Gastroesophageal sphincter (tissue), 4 donors: ENCODE measurements at regions not wholly inside any gene's neighbourhood (a gene's known extent, or its start where the extent isn't known, plus 50 kb on each side); places are given as distances from the start of the nearest gene placed in this dataset.

ENCODE experiments used
- ATAC-seq: fragments of 150-250 bp; one replicate; pipeline ENCODE4 v1.9.1; 2016; ENCODE audit warnings: mild to moderate bottlenecking, moderate library complexity
- H3K27ac ChIP-seq, 4 donors: fragments of 200-600 bp; sonication (generic) in 3 of 4; 1 replicate in 3 of 4; 2 replicates in 1 of 4; pipeline ENCODE4 v1.5.1; 2016 to 2019
- H3K27me3 ChIP-seq: fragments of 200-600 bp; sonication (generic); one replicate; pipeline ENCODE4 v1.5.1; 2019
- H3K36me3 ChIP-seq, 2 donors: fragments of 200-600 bp; sonication (generic); one replicate each; pipeline ENCODE4 v1.5.1; 2019; ENCODE audit warnings: control low read depth in 1 of 2
- H3K4me1 ChIP-seq, 3 donors: fragments of 200-600 bp; sonication (generic); 1 replicate in 2 of 3; 2 replicates in 1 of 3; pipeline ENCODE4 v1.5.1; 2016 to 2019; ENCODE audit warnings: control low read depth in 2 of 3
- H3K4me3 ChIP-seq, 2 donors: fragments of 200-600 bp; sonication (generic); one replicate each; pipeline ENCODE4 v1.5.1; 2019; ENCODE audit warnings: mild to moderate bottlenecking in 1 of 2, moderate library complexity in 1 of 2
- H3K9me3 ChIP-seq, 3 donors: fragments of 200-600 bp; sonication (generic); one replicate each; pipeline ENCODE4 v1.5.1; 2017 to 2019; ENCODE audit warnings: control low read depth in 2 of 3
- CTCF ChIP-seq, 4 experiments: fragments of 200-600 bp in 2 of 4; fragments of 450-650 bp in 2 of 4; sonication (generic) in 1 of 4; IDR thresholded peaks; one replicate each; pipeline ENCODE4 v1.5.1; 2017 to 2019; ENCODE audit warnings: antibody characterized with exemption in 4 of 4, mild to moderate bottlenecking in 2 of 4, moderate library complexity in 2 of 4
- EP300 ChIP-seq: sonication (generic); formaldehyde crosslinking; IDR thresholded peaks from one replicate; pipeline ENCODE4 v1.6.1; 2017; ENCODE audit warnings: antibody characterized with exemption, mild to moderate bottlenecking
- POLR2A ChIP-seq, 2 donors: fragments of 450-650 bp; IDR thresholded peaks; one replicate each; pipeline ENCODE4 v1.6.1; 2017; ENCODE audit warnings: antibody characterized with exemption in 2 of 2, mild to moderate bottlenecking in 2 of 2, moderate library complexity in 1 of 2
- POLR2AphosphoS5 ChIP-seq: sonication (generic); formaldehyde crosslinking; IDR thresholded peaks from one replicate; pipeline ENCODE4 v1.6.1; 2017; ENCODE audit warnings: antibody characterized with exemption
- WGBS, 2 donors: methylation state at CpG; one replicate each; pipeline ENCODE4 v1.1.5; 2018; ENCODE audit warnings: low coverage in 1 of 2; 5-methylcytosine and 5-hydroxymethylcytosine counted together

- WGBS, 2 donors, result 89 to 92% methylated on average over 2 to 3 of the region's 3 CpGs
- no peak for ATAC-seq
- H3K27me3 ChIP-seq, result peaks cover 20% of the 10 kb centered on the region
Observed at GRCh38 chr20:48461735-48462119, 366.1 kb downstream of the PREX1 start.

GRCh38 chr20:48461091-48461734 is 366.6 kb downstream of the PREX1 start:
- H3K4me1 ChIP-seq, result peaks cover 0 to 9% (median 0%) of the 10 kb centered on the region in 3 donors
- H3K27ac ChIP-seq, result no peak overlapping the region
- no peaks in the 10 kb centered on the region for H3K9me3 ChIP-seq
- WGBS, 2 donors, result 51 to 70% methylated on average over 9 to 12 of the region's 12 CpGs
- peaks cover 20% of the 10 kb centered on the region for H3K27me3 ChIP-seq
- H3K4me3 ChIP-seq, result no peak overlapping the region
- no peaks in the 10 kb centered on the region for H3K36me3 ChIP-seq
- TF ChIP-seq POLR2A (IDR thresholded peaks at IDR 0.05) (no peak), EP300 (no peak), POLR2AphosphoS5 (no peak), CTCF (IDR thresholded peaks at IDR 0.05) (no peak)
- ATAC-seq, result no peak

More at GRCh38 chr20:48461735-48462119, 366.1 kb downstream of the PREX1 start:
- no peaks in the 10 kb centered on the region for H3K36me3 ChIP-seq
- no peak overlapping the region for H3K27ac ChIP-seq
- H3K4me3 ChIP-seq, result no peak overlapping the region
- H3K4me1 ChIP-seq, result peaks cover 0 to 9% (median 0%) of the 10 kb centered on the region in 3 donors
- TF ChIP-seq CTCF (IDR thresholded peaks at IDR 0.05), result no peak
- no peak for TF ChIP-seq POLR2AphosphoS5
- H3K9me3 ChIP-seq, result no peaks in the 10 kb centered on the region

GRCh38 chr20:48460681-48461080 is 367.1 kb downstream of the PREX1 start:
- 86 to 94% methylated on average over 3 to 4 of the region's 4 CpGs for WGBS, 2 donors
- H3K27me3 ChIP-seq, result peaks cover 20% of the 10 kb centered on the region
- ATAC-seq, result no peak

GRCh38 chr20:48459722-48460395 is 367.9 kb downstream of the PREX1 start:
- Histone ChIP-seq H3K27me3 (peaks cover 20% of the 10 kb centered on the region), H3K4me3 (no peak overlapping the region), H3K4me1 (peaks cover 0 to 9% (median 0%) of the 10 kb centered on the region in 3 donors), H3K9me3 (no peaks in the 10 kb centered on the region), H3K27ac (no peak overlapping the region), H3K36me3 (no peaks in the 10 kb centered on the region)
- WGBS, 2 donors, result 67 to 79% methylated on average over 10 of the region's 25 CpGs
- no peak for TF ChIP-seq POLR2AphosphoS5
- TF ChIP-seq CTCF (IDR thresholded peaks at IDR 0.05), result no peak
- no peak for TF ChIP-seq POLR2A (IDR thresholded peaks at IDR 0.05)
- no peak for TF ChIP-seq EP300
- no peak for ATAC-seq

More at GRCh38 chr20:48460681-48461080, 367.1 kb downstream of the PREX1 start:
- Histone ChIP-seq H3K27ac (no peak overlapping the region), H3K4me1 (peaks cover 0 to 9% (median 0%) of the 10 kb centered on the region in 3 donors), H3K36me3 (no peaks in the 10 kb centered on the region), H3K9me3 (no peaks in the 10 kb centered on the region), H3K4me3 (no peak overlapping the region)
- TF ChIP-seq CTCF (IDR thresholded peaks at IDR 0.05) (no peak), POLR2AphosphoS5 (no peak), EP300 (no peak), POLR2A (IDR thresholded peaks at IDR 0.05) (no peak)
